HTERT RPE-1 (cell line): ENCODE measurements at regions not wholly inside any gene's neighbourhood (a gene's known extent, or its start where the extent isn't known, plus 50 kb on each side); places are given as distances from the start of the nearest gene placed in this dataset.

Source experiments
- in situ Hi-C: fragments of 300-500 bp; cut with MboI; formaldehyde crosslinking; loops from 4 replicates; pipeline ENCODE4 v1.14.3; 2020; ENCODE audit warnings: low sequenced_read_pairs

DNA sequence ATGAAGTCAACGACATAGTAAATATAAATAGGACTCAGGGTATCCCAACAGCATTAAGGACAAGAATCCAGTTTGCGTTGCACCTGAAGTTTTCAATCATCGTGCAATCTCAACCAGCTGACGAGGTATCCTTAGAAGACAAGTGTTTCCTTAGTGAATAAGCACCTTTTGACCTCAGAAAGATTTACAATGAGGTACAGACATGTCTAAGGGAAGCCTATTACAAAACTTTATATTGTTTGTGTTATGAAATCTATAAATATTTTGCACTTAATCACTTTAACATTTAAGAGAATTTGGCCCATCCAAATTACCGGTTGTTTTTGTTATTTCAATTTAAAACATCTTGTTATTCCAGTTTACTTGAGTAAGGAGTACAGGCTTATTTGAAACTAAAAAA lies 64.9 kb upstream of the PRICKLE2 start:
- in situ Hi-C loops, result no loop called here

DNA sequence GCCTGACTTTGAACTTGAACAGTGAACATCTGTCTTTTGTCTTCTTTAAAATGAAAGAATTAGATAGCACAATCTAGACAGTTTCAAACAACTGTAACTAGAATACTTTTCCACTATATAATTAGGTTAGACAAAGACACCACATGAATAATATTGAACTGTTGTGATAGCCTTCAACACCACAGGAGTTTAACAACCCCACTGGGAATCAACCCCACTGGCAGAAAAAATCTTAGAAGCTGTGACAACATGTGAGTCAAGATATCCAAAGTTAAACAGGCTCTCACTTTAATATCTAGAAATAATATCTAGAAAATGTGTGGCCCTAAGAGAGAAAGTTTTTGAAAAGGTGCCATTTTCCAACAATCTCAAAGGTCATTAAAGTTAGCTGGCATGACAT lies 64.4 kb upstream of the PRICKLE2 start:
- in situ Hi-C loops, result no loop called here

DNA sequence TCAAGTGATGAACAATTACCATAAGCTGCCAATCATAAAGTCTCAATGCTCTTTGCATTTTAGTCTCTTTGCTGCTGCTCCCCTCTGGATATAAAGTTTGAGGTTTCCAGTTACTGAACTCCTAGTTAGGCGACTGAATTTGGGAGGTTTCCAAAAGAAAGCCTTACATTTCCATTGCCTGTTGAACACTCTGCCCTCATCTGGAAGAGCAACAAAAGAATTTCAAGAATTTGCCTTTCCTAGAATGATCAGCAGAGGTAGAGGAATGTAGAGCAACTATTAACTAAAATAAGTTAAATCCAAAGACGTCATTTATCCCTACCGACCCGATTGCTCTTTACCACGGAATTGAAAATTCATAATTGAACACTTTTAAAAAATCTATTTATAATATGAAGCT lies 53.4 kb upstream of the PRICKLE2 start:
- in situ Hi-C loops, result no loop called here

DNA sequence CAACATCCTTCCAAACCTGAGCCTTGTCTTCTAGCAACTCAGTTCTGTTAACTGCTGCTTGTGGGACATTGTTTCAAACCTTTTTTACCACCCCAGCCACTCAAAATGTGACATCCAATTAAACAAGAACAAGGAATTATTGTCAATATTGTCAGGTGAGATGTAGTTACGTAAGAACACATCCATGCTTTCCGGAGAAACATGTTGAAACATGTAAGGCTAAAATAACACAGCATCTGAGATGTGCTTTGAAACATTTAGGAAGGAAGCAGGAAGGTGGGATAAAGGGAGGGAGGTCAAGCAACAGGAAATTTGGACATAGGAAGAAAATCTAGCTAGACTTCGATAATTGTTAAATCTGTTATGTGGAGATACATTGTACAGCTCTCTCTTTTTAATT lies 50.9 kb upstream of the PRICKLE2 start:
- in situ Hi-C loops, result no loop called here
